Memory B cell (primary cell): ENCODE measurements at regions not wholly inside any gene's neighbourhood (a gene's known extent, or its start where the extent isn't known, plus 50 kb on each side); places are given as distances from the start of the nearest gene placed in this dataset.
A peak's percentile ranks its signal among the peaks of the same experiment; 100 is the strongest.

Source experiments
- ATAC-seq: fragments of 150-1000 bp; cut with Tn5 transposase; 2 replicates; pipeline ENCODE4 v1.10.0; 2021; ENCODE audit warnings: low read depth, mild to moderate bottlenecking, moderate library complexity
- DNase-seq, 2 donors: peaks; one replicate each; pipeline ENCODE4 v3.0.0; 2022; ENCODE audit warnings: low spot score in 2 of 2
- H3K27ac Mint-ChIP-seq: one replicate; pipeline ENCODE4 v1.8.0; 2022; ENCODE audit warnings: mild to moderate bottlenecking, moderate library complexity, mixed read lengths
- H3K27me3 Mint-ChIP-seq: one replicate; pipeline ENCODE4 v1.8.0; 2022; ENCODE audit warnings: mixed read lengths
- H3K36me3 Mint-ChIP-seq: one replicate; pipeline ENCODE4 v1.8.0; 2022; ENCODE audit warnings: mild to moderate bottlenecking, mixed read lengths
- H3K4me1 Mint-ChIP-seq: one replicate; pipeline ENCODE4 v1.8.0; 2022; ENCODE audit warnings: mixed read lengths
- H3K4me3 Mint-ChIP-seq: one replicate; pipeline ENCODE4 v1.8.0; 2022; ENCODE audit warnings: mild to moderate bottlenecking, moderate library complexity, mixed read lengths
- H3K9me3 Mint-ChIP-seq: one replicate; pipeline ENCODE4 v1.8.0; 2022; ENCODE audit warnings: mixed read lengths

GRCh38 chr11:33559567-33559966 is 141.1 kb downstream of the C11orf91 start:
- peaks cover 1% of the 10 kb centered on the region for H3K9me3 Mint-ChIP-seq
- no peak overlapping the region for H3K27ac Mint-ChIP-seq
- H3K4me3 Mint-ChIP-seq: no peak overlapping the region
- peaks cover 5% of the 10 kb centered on the region for H3K27me3 Mint-ChIP-seq
- H3K36me3 Mint-ChIP-seq: no peaks in the 10 kb centered on the region
- ATAC-seq: no peak
- no peak for DNase-seq
- no peaks in the 10 kb centered on the region for H3K4me1 Mint-ChIP-seq

GRCh38 chr11:33558097-33558496 is 142.5 kb downstream of the C11orf91 start:
- ATAC-seq: no peak
- H3K4me3 Mint-ChIP-seq: no peak overlapping the region
- peaks cover 6% of the 10 kb centered on the region for H3K27me3 Mint-ChIP-seq
- DNase-seq: no peak
- H3K36me3 Mint-ChIP-seq: no peaks in the 10 kb centered on the region
- H3K4me1 Mint-ChIP-seq: no peaks in the 10 kb centered on the region
- H3K27ac Mint-ChIP-seq: no peak overlapping the region
- H3K9me3 Mint-ChIP-seq: peaks cover 1% of the 10 kb centered on the region

- H3K27me3 Mint-ChIP-seq: peaks cover 8% of the 10 kb centered on the region
- no peak overlapping the region for H3K27ac Mint-ChIP-seq
- no peaks in the 10 kb centered on the region for H3K4me1 Mint-ChIP-seq
- no peak for DNase-seq
- no peak overlapping the region for H3K4me3 Mint-ChIP-seq
- H3K36me3 Mint-ChIP-seq: no peaks in the 10 kb centered on the region
- peaks cover 1% of the 10 kb centered on the region for H3K9me3 Mint-ChIP-seq
- no peak for ATAC-seq
These were observed 143.4 kb downstream of the C11orf91 start for GRCh38 chr11:33557201-33557600.

GRCh38 chr11:33554219-33554618 is 146.4 kb downstream of the C11orf91 start:
- Mint-ChIP-seq H3K27me3 (peaks cover 7% of the 10 kb centered on the region), H3K4me1 (no peaks in the 10 kb centered on the region), H3K4me3 (no peak overlapping the region), H3K9me3 (peaks cover 1% of the 10 kb centered on the region), H3K36me3 (no peaks in the 10 kb centered on the region), H3K27ac (no peak overlapping the region)
- no peak for DNase-seq
- ATAC-seq: no peak

GRCh38 chr11:33553486-33553885 is 147.1 kb downstream of the C11orf91 start:
- Mint-ChIP-seq H3K27me3 (peaks cover 7% of the 10 kb centered on the region), H3K4me1 (no peaks in the 10 kb centered on the region), H3K36me3 (no peaks in the 10 kb centered on the region), H3K4me3 (no peak overlapping the region), H3K9me3 (peaks cover 1% of the 10 kb centered on the region), H3K27ac (no peak overlapping the region)
- ATAC-seq (no peak), DNase-seq (no peak)

- Mint-ChIP-seq H3K4me3 (no peak overlapping the region), H3K36me3 (no peaks in the 10 kb centered on the region), H3K4me1 (no peaks in the 10 kb centered on the region), H3K27ac (no peak overlapping the region), H3K9me3 (peaks cover 1% of the 10 kb centered on the region), H3K27me3 (peaks cover 7% of the 10 kb centered on the region)
- no peak for ATAC-seq
- DNase-seq: no peak
These were observed 147.9 kb downstream of the C11orf91 start for GRCh38 chr11:33552756-33553155.

- Mint-ChIP-seq H3K27me3 (peaks cover 11% of the 10 kb centered on the region), H3K36me3 (no peaks in the 10 kb centered on the region), H3K9me3 (no peaks in the 10 kb centered on the region), H3K4me3 (no peak overlapping the region), H3K4me1 (no peaks in the 10 kb centered on the region), H3K27ac (no peak overlapping the region)
- DNase-seq (no peak), ATAC-seq (no peak)
These were observed 149.6 kb downstream of the C11orf91 start for GRCh38 chr11:33551051-33551450.

- Mint-ChIP-seq H3K4me1 (no peaks in the 10 kb centered on the region), H3K27ac (no peak overlapping the region)
These were observed 151.1 kb downstream of the C11orf91 start for GRCh38 chr11:33549483-33549882.

GRCh38 chr11:33545931-33546330 is 154.7 kb downstream of the C11orf91 start:
- H3K36me3 Mint-ChIP-seq: no peaks in the 10 kb centered on the region
- H3K4me3 Mint-ChIP-seq: no peak overlapping the region
- ATAC-seq (no peak), DNase-seq (no peak)
- no peaks in the 10 kb centered on the region for H3K9me3 Mint-ChIP-seq
- peaks cover 2% of the 10 kb centered on the region for H3K4me1 Mint-ChIP-seq
- peaks cover 17% of the 10 kb centered on the region for H3K27me3 Mint-ChIP-seq
- no peak overlapping the region for H3K27ac Mint-ChIP-seq

More at GRCh38 chr11:33549483-33549882, 151.1 kb downstream of the C11orf91 start:
- DNase-seq (no peak), ATAC-seq (no peak)
- Mint-ChIP-seq H3K9me3 (no peaks in the 10 kb centered on the region), H3K4me3 (no peak overlapping the region), H3K36me3 (no peaks in the 10 kb centered on the region), H3K27me3 (peaks cover 8% of the 10 kb centered on the region)

- Mint-ChIP-seq H3K4me3 (no peak overlapping the region), H3K4me1 (peaks cover 2% of the 10 kb centered on the region), H3K36me3 (no peaks in the 10 kb centered on the region), H3K9me3 (no peaks in the 10 kb centered on the region), H3K27ac (no peak overlapping the region), H3K27me3 (peaks cover 17% of the 10 kb centered on the region)
- ATAC-seq: no peak
- DNase-seq: no peak
These were observed 155.8 kb downstream of the C11orf91 start for GRCh38 chr11:33544593-33545373.

- no peaks in the 10 kb centered on the region for H3K36me3 Mint-ChIP-seq
- H3K4me3 Mint-ChIP-seq: no peak overlapping the region
- H3K27me3 Mint-ChIP-seq: peaks cover 14% of the 10 kb centered on the region
- H3K27ac Mint-ChIP-seq: no peak overlapping the region
- no peak for ATAC-seq
- DNase-seq: no peak
- H3K4me1 Mint-ChIP-seq: peaks cover 2% of the 10 kb centered on the region
- H3K9me3 Mint-ChIP-seq: no peaks in the 10 kb centered on the region
These were observed 156.8 kb downstream of the C11orf91 start for GRCh38 chr11:33543823-33544222.

- no peak overlapping the region for H3K27ac Mint-ChIP-seq
- peaks cover 14% of the 10 kb centered on the region for H3K27me3 Mint-ChIP-seq
- ATAC-seq (no peak), DNase-seq (peak; percentile 36 to 43)
- H3K4me3 Mint-ChIP-seq: no peak overlapping the region
- H3K36me3 Mint-ChIP-seq: no peaks in the 10 kb centered on the region
- peaks cover 2% of the 10 kb centered on the region for H3K4me1 Mint-ChIP-seq
- no peaks in the 10 kb centered on the region for H3K9me3 Mint-ChIP-seq
These were observed 157.7 kb downstream of the C11orf91 start for GRCh38 chr11:33542921-33543320.

GRCh38 chr11:33540946-33541915 is 159.4 kb downstream of the C11orf91 start:
- no peaks in the 10 kb centered on the region for H3K36me3 Mint-ChIP-seq
- H3K27ac Mint-ChIP-seq: no peak overlapping the region
- H3K4me3 Mint-ChIP-seq: no peak overlapping the region
- no peaks in the 10 kb centered on the region for H3K9me3 Mint-ChIP-seq
- DNase-seq (no peak), ATAC-seq (no peak)
- peaks cover 2% of the 10 kb centered on the region for H3K4me1 Mint-ChIP-seq
- H3K27me3 Mint-ChIP-seq: peaks cover 16% of the 10 kb centered on the region

GRCh38 chr11:33540427-33540826 is 160.2 kb downstream of the C11orf91 start:
- Mint-ChIP-seq H3K27me3 (peaks cover 15% of the 10 kb centered on the region), H3K9me3 (peaks cover 2% of the 10 kb centered on the region), H3K4me3 (no peak overlapping the region), H3K4me1 (peaks cover 2% of the 10 kb centered on the region), H3K36me3 (no peaks in the 10 kb centered on the region), H3K27ac (no peak overlapping the region)
- DNase-seq (no peak), ATAC-seq (no peak)
